ENCODE measurements at regions not wholly inside any gene's neighbourhood (a gene's known extent, or its start where the extent isn't known, plus 50 kb on each side); places are given as distances from the start of the nearest gene placed in this dataset.
"Not testable (repeated sequence)": the region's sequence is repeated elsewhere in the genome, so short reads cannot be mapped to it uniquely, and the experiment has no call there.

GRCh38 chr1:144516172-144516571 is 54.7 kb upstream of the NBPF15 start:
- not testable (repeated sequence) for H3K36me3 Mint-ChIP-seq (ENCODE audit: low read depth); H3K9me3 Mint-ChIP-seq (ENCODE audit: low read depth); H3K4me1 Mint-ChIP-seq (ENCODE audit: low read depth); H3K4me3 Mint-ChIP-seq (ENCODE audit: unreplicated experiment); DNase-seq (ENCODE audit: low spot score); H3K27ac Mint-ChIP-seq (ENCODE audit: unreplicated experiment); H3K27me3 Mint-ChIP-seq (ENCODE audit: low read depth)

DNA sequence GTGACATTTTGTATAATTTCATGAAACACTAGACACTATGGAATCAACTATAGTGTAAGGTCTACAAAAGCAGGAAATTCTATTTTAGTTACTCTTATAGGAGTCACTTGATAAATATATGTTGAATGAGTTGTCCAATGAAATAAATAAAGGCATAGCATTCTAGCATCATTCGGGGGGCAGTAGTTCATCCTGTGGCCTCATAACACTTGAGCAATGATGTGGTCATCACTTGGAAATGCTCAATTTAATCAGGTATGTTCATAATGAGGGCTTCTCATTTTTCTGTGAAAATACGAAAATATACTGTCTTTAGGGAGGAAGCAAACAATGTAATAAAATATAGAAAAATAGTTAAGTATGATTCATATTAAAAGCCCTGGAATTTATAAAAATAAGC is 55.4 kb upstream of the NBPF15 start:
- not testable (repeated sequence) for H3K9me3 Mint-ChIP-seq (ENCODE audit: low read depth); DNase-seq (ENCODE audit: low spot score); H3K4me3 Mint-ChIP-seq (ENCODE audit: unreplicated experiment); H3K27me3 Mint-ChIP-seq (ENCODE audit: low read depth); H3K36me3 Mint-ChIP-seq (ENCODE audit: low read depth); H3K4me1 Mint-ChIP-seq (ENCODE audit: low read depth); H3K27ac Mint-ChIP-seq (ENCODE audit: unreplicated experiment)

- not testable (repeated sequence) for H3K4me1 Mint-ChIP-seq (ENCODE audit: low read depth); H3K27ac Mint-ChIP-seq (ENCODE audit: unreplicated experiment); H3K9me3 Mint-ChIP-seq (ENCODE audit: low read depth); DNase-seq (ENCODE audit: low spot score); H3K36me3 Mint-ChIP-seq (ENCODE audit: low read depth); H3K4me3 Mint-ChIP-seq (ENCODE audit: unreplicated experiment); H3K27me3 Mint-ChIP-seq (ENCODE audit: low read depth)
Observed at GRCh38 chr1:144518439-144518838, 57.0 kb upstream of the NBPF15 start.

DNA sequence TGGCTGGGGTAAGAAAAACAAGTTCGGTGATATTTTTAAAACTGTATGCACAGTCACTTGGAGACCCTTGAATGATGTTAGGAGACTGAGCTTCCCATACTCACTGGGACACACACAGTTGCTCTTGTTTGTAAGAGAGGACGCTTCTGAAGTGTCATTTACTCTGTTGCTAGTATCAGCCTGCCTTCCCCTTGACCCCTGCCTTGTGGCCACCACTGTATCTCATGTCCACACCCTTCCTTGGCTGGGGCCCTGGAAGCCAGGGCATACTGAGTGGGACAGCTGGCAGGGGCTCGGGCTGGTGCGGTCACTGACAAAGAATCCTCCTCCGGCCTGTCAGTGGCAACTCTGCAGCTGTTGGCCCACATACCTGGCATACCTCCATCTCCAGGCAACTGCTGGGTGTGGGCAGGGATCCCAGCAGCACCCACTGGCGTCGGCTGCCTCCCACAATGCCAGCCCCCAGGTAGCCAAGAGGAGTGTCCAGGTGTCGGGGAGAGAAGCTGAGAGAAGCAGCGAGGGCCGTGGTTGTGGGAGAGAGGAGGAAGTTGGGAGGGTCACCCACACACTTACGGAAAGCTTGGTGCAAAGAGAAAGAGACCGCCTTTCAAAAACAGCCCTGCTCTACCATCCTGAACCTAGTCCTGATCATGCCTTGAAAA is 58.2 kb upstream of the NBPF15 start:
- H3K36me3 Mint-ChIP-seq (ENCODE audit: low read depth); H3K9me3 Mint-ChIP-seq (ENCODE audit: low read depth); H3K4me1 Mint-ChIP-seq (ENCODE audit: low read depth); H3K4me3 Mint-ChIP-seq (ENCODE audit: unreplicated experiment); H3K27me3 Mint-ChIP-seq (ENCODE audit: low read depth); DNase-seq (ENCODE audit: low spot score); H3K27ac Mint-ChIP-seq (ENCODE audit: unreplicated experiment): not testable (repeated sequence)

- DNase-seq (ENCODE audit: low spot score); H3K9me3 Mint-ChIP-seq (ENCODE audit: low read depth); H3K36me3 Mint-ChIP-seq (ENCODE audit: low read depth); H3K4me1 Mint-ChIP-seq (ENCODE audit: low read depth); H3K27me3 Mint-ChIP-seq (ENCODE audit: low read depth): not testable (repeated sequence)
- H3K27ac Mint-ChIP-seq (ENCODE audit: unreplicated experiment): peak overlapping the region; percentile 99
- H3K4me3 Mint-ChIP-seq (ENCODE audit: unreplicated experiment): peak overlapping the region; percentile 77
Observed at GRCh38 chr1:144523661-144524407, 62.4 kb upstream of the NBPF15 start.

DNA sequence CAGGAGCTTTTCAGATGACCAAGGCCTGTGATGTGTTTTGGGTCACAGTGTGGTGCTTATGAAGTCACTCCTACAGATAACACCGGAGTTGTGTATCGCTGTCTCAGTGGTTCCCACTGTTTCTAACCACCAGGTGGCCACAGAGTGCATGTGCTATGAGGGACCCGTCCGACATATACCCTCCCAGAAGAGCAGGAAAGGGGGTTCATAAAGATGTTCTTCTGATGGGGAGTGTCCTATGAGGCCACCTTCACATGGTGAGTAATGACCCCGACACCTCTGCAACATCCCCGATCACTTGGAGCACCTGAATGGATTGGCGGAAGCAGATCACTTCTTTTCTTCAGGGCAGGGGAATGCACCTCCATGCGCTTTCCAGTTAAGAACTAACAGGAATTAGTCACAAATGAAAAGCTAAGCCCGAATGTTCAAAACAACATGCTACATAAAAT is 60.5 kb upstream of the PPIAL4F start:
- H3K9me3 Mint-ChIP-seq (ENCODE audit: low read depth); H3K27me3 Mint-ChIP-seq (ENCODE audit: low read depth); H3K36me3 Mint-ChIP-seq (ENCODE audit: low read depth); DNase-seq (ENCODE audit: low spot score); H3K27ac Mint-ChIP-seq (ENCODE audit: unreplicated experiment); H3K4me1 Mint-ChIP-seq (ENCODE audit: low read depth); H3K4me3 Mint-ChIP-seq (ENCODE audit: unreplicated experiment): not testable (repeated sequence)
- TF ChIP-seq CTCF (IDR thresholded peaks at IDR 0.05): peak; percentile 78

DNA sequence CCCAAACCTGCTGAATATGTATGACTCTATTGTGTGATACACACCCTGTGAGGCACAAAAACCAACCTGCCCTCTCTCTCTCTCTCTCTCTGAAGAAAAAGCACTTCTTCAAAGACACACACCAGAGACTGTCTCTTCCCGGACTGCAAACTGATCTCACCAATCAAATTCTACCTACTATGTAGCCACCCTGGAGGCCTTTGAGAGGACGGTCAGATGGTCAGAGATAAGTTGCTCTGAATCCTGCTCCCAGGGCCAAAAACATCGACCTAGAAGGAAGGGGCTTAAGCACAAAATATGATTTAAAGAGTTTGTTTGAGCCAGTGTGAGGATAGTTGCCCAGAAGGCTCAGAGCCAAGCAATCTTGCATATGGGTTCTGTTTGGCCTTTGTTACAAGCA is 59.2 kb upstream of the PPIAL4F start:
- H3K36me3 Mint-ChIP-seq (ENCODE audit: low read depth); H3K27ac Mint-ChIP-seq (ENCODE audit: unreplicated experiment); DNase-seq (ENCODE audit: low spot score); H3K4me3 Mint-ChIP-seq (ENCODE audit: unreplicated experiment); H3K27me3 Mint-ChIP-seq (ENCODE audit: low read depth); H3K9me3 Mint-ChIP-seq (ENCODE audit: low read depth); H3K4me1 Mint-ChIP-seq (ENCODE audit: low read depth): not testable (repeated sequence)

DNA sequence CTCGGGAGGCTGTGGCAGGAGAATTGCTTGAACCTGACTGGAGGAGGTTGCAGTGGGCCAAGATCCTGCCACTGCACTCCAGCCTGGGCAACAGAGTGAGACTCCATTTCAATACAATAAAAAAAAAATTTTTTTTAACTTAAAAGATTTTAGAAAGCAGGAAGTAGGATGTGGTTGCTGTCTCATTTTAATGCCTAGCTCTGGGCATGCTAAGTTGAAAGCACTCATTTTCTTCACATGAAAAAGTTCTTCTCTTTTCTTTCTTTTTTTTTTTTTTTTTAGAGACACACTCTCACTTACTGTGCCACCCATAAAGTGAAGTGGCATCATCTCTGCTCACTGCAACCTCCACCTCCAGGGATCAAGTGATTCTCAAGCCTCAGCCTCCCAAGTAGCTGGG is 58.4 kb upstream of the PPIAL4F start:
- H3K4me1 Mint-ChIP-seq (ENCODE audit: low read depth); H3K9me3 Mint-ChIP-seq (ENCODE audit: low read depth); H3K27ac Mint-ChIP-seq (ENCODE audit: unreplicated experiment); H3K27me3 Mint-ChIP-seq (ENCODE audit: low read depth); H3K4me3 Mint-ChIP-seq (ENCODE audit: unreplicated experiment); H3K36me3 Mint-ChIP-seq (ENCODE audit: low read depth); DNase-seq (ENCODE audit: low spot score): not testable (repeated sequence)

- DNase-seq (ENCODE audit: low spot score); H3K27me3 Mint-ChIP-seq (ENCODE audit: low read depth); H3K9me3 Mint-ChIP-seq (ENCODE audit: low read depth); H3K4me1 Mint-ChIP-seq (ENCODE audit: low read depth); H3K36me3 Mint-ChIP-seq (ENCODE audit: low read depth); H3K27ac Mint-ChIP-seq (ENCODE audit: unreplicated experiment); H3K4me3 Mint-ChIP-seq (ENCODE audit: unreplicated experiment): not testable (repeated sequence)
Observed at GRCh38 chr1:144536677-144537076, 56.0 kb upstream of the PPIAL4F start.

DNA sequence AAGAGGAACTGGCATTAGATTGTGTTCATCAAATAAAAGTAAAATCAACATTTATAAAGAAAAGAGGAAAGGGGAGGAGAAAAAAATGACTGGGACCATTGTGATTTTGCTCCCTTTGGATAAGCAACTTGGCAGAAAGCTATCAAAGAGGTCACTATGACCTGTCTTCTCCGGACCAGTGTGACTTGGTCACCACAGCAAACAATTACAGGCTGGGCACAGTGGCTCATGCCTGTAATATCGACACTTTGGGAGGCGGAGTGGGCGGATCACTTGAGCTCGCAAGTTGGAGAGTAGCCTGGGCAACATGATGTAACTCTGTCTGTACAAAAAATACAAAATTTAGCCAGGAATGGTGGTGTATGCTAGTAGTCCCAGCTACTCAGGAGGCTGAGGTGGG is 55.5 kb upstream of the PPIAL4F start:
- DNase-seq (ENCODE audit: low spot score); H3K4me3 Mint-ChIP-seq (ENCODE audit: unreplicated experiment); H3K4me1 Mint-ChIP-seq (ENCODE audit: low read depth); H3K27me3 Mint-ChIP-seq (ENCODE audit: low read depth); H3K36me3 Mint-ChIP-seq (ENCODE audit: low read depth); H3K27ac Mint-ChIP-seq (ENCODE audit: unreplicated experiment); H3K9me3 Mint-ChIP-seq (ENCODE audit: low read depth): not testable (repeated sequence)

DNA sequence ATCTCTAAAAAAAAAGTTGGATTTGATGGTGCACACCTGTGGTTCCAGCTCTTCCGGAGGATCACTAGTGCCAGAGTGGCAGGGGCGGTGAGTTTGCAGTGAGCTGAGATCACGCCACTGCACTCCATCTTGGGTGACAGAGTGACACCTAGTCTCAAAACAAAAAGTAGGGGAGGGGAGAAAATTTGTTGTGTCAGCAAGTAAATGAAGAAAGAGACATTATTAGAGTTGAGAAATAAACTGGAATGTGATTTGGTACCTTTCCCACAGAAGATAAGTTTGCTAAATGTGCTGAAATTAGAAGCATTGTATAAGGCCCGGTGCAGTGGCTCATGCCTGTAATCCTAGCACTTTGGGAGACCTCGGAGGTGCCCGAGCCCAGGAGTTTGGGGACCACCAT is 54.0 kb upstream of the PPIAL4F start:
- H3K36me3 Mint-ChIP-seq (ENCODE audit: low read depth); H3K4me1 Mint-ChIP-seq (ENCODE audit: low read depth); H3K27me3 Mint-ChIP-seq (ENCODE audit: low read depth); H3K9me3 Mint-ChIP-seq (ENCODE audit: low read depth); H3K4me3 Mint-ChIP-seq (ENCODE audit: unreplicated experiment); H3K27ac Mint-ChIP-seq (ENCODE audit: unreplicated experiment); DNase-seq (ENCODE audit: low spot score): not testable (repeated sequence)
